Stomach (tissue), 8 donors: ENCODE measurements at regions not wholly inside any gene's neighbourhood (a gene's known extent, or its start where the extent isn't known, plus 50 kb on each side); places are given as distances from the start of the nearest gene placed in this dataset.
"Not testable (repeated sequence)": the region's sequence is repeated elsewhere in the genome, so short reads cannot be mapped to it uniquely, and the experiment has no call there.

ENCODE experiments used
- DNase-seq, 2 donors: peaks; one replicate each; pipeline versions ENCODE4 v3.0.0 to v3.0.0-alpha.2; 2013 to 2019
- H3K27ac ChIP-seq, 5 donors: fragments of 200-600 bp in 4 of 5; sonication (generic) in 4 of 5; one replicate each; pipeline ENCODE4 v1.5.1; 2013 to 2019; ENCODE audit warnings: mild to moderate bottlenecking in 1 of 5, moderate library complexity in 1 of 5
- H3K27me3 ChIP-seq, 3 donors: fragments of 200-600 bp; sonication (generic); one replicate each; pipeline ENCODE4 v1.5.1; 2017 to 2019; ENCODE audit warnings: mixed run types in 1 of 3
- H3K36me3 ChIP-seq, 4 donors: fragments of 200-600 bp; sonication (generic); 1 replicate in 3 of 4; 2 replicates in 1 of 4; pipeline ENCODE4 v1.5.1; 2016 to 2019
- H3K4me1 ChIP-seq, 4 donors: fragments of 200-600 bp; sonication (generic); one replicate each; pipeline ENCODE4 v1.5.1; 2016 to 2019
- H3K4me3 ChIP-seq, 4 donors: fragments of 200-600 bp; sonication (generic) in 3 of 4; one replicate each; pipeline ENCODE4 v1.5.1; 2016 to 2019; ENCODE audit warnings: mild to moderate bottlenecking in 1 of 4
- H3K9me3 ChIP-seq, 4 donors: fragments of 200-600 bp; sonication (generic); one replicate each; pipeline ENCODE4 v1.5.1; 2016 to 2019
- CTCF ChIP-seq, 7 experiments: fragments of 450-650 bp in 4 of 7; fragments of 200-600 bp in 3 of 7; sonication (generic) in 3 of 7; IDR thresholded peaks; one replicate each; pipeline ENCODE4 v1.5.1; 2016 to 2019; ENCODE audit warnings: antibody characterized with exemption in 7 of 7, control low read depth in 2 of 7, mild to moderate bottlenecking in 1 of 7
- EP300 ChIP-seq: sonication (generic); formaldehyde crosslinking; IDR thresholded peaks from one replicate; pipeline ENCODE4 v1.6.1; 2017; ENCODE audit warnings: antibody characterized with exemption
- POLR2A ChIP-seq, 4 donors: fragments of 450-650 bp; IDR thresholded peaks; one replicate each; pipeline ENCODE4 v1.6.1; 2016; ENCODE audit warnings: antibody characterized with exemption in 4 of 4, control low read depth in 2 of 4, mild to moderate bottlenecking in 1 of 4, moderate library complexity in 1 of 4
- POLR2AphosphoS5 ChIP-seq, 3 donors: sonication (generic); formaldehyde crosslinking; IDR thresholded peaks; one replicate each; pipeline ENCODE4 v1.6.1; 2016; ENCODE audit warnings: antibody characterized with exemption in 3 of 3
- WGBS, 5 donors: extraction: QIAGEN DNeasy Blood & Tissue Kit in 3 of 5; methylation state at CpG; one replicate each; pipeline versions ENCODE4 v1.1.5 to v1.1.7; 2013 to 2018; 5-methylcytosine and 5-hydroxymethylcytosine counted together
- intact Hi-C: fragments of 100-400 bp; cut with DNase I; formaldehyde crosslinking; loops from one replicate; pipeline ENCODE4 v1.15.1; 2023; ENCODE audit warnings: low total_unique reads
- donor health status: healthy with polysubstance abuse.
- donor health status: Bipolar disorder and iron deficiency.
- donor health status: healthy.

DNA sequence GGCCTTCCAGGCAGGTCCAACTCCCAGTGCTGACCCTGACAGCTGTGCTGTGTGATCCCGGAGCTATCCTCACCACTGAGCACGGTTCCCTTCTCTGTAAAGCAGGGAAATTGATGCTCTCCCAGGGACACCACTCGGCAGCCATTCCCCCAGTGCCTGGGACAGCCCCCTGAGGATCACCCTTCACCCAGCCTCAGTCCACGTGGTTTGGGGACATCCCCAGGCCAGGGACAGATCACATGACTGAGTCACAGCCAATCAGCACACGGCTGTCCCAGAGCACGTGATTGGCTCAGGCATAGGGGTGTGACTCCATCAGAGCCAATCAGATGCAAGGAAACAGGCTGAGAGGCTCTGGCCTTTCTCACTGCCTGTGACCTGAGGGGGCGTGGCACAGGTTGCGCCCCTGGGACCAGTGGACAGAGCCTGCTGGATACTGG, 68.8 kb upstream of the SFSWAP start:
- DNase-seq, result no peak
- Histone ChIP-seq H3K27ac (no peak overlapping the region), H3K9me3 (no peaks in the 10 kb centered on the region), H3K36me3 (no peaks in the 10 kb centered on the region), H3K27me3 (peaks cover 0 to 62% (median 17%) of the 10 kb centered on the region in 3 donors), H3K4me1 (no peaks in the 10 kb centered on the region), H3K4me3 (no peak overlapping the region)
- no peak for TF ChIP-seq CTCF (IDR thresholded peaks at IDR 0.05)
- no peak for TF ChIP-seq EP300
- no peak for TF ChIP-seq POLR2AphosphoS5 (IDR thresholded peaks at IDR 0.05)
- no peak for TF ChIP-seq POLR2A (IDR thresholded peaks at IDR 0.05)
- intact Hi-C loops, result no loop called here
- 65 to 80% (median 75%) methylated on average over 6 to 8 of the region's 8 CpGs for WGBS, 5 donors

DNA sequence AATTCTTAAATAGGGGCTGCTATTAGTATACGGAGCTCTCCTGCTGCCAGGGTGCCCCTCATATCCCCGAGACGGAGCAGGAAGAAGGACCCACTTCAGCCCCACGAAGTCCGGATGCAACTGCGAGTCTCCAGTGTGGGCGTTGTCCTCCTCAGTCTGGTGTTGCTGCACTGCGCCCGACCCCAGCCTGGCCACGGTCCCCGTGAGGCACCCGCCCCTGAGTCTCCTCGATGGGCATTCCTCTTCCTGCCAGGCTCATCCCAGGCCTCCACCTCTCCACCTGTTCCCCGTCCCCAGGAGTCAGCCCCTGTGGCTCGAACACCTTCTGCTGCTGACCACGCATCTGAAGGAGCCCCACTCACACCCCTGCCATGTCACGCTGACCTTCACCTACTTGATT, 68.1 kb upstream of the SFSWAP start:
- H3K27ac ChIP-seq, result no peak overlapping the region
- H3K9me3 ChIP-seq, result no peaks in the 10 kb centered on the region
- no peaks in the 10 kb centered on the region for H3K4me1 ChIP-seq
- DNase-seq, result no peak
- intact Hi-C loops, result no loop called here
- 84 to 93% (median 90%) methylated on average over 13 to 17 of the region's 17 CpGs for WGBS, 5 donors
- H3K4me3 ChIP-seq, result no peak overlapping the region
- H3K36me3 ChIP-seq, result no peaks in the 10 kb centered on the region
- H3K27me3 ChIP-seq, result peaks cover 0 to 61% (median 10%) of the 10 kb centered on the region in 3 donors
- TF ChIP-seq POLR2A (IDR thresholded peaks at IDR 0.05), result no peak
- no peak for TF ChIP-seq POLR2AphosphoS5 (IDR thresholded peaks at IDR 0.05)
- no peak for TF ChIP-seq CTCF (IDR thresholded peaks at IDR 0.05)
- TF ChIP-seq EP300, result no peak

- TF ChIP-seq EP300 (no peak), POLR2AphosphoS5 (IDR thresholded peaks at IDR 0.05) (no peak), CTCF (IDR thresholded peaks at IDR 0.05) (no peak), POLR2A (IDR thresholded peaks at IDR 0.05) (no peak)
- Histone ChIP-seq H3K27me3 (peaks cover 0 to 65% (median 8%) of the 10 kb centered on the region in 3 donors), H3K27ac (no peak overlapping the region), H3K36me3 (no peaks in the 10 kb centered on the region), H3K9me3 (no peaks in the 10 kb centered on the region), H3K4me1 (no peaks in the 10 kb centered on the region), H3K4me3 (no peak overlapping the region)
- DNase-seq, result no peak
- intact Hi-C loops, result no loop called here
- WGBS, 5 donors, result 27 to 52% (median 36%) methylated on average over 7 of the region's 7 CpGs
Measured at GRCh38 chr12:131643631-131644452, 67.0 kb upstream of the SFSWAP start.

- TF ChIP-seq EP300 (no peak), POLR2AphosphoS5 (IDR thresholded peaks at IDR 0.05) (no peak), POLR2A (IDR thresholded peaks at IDR 0.05) (no peak), CTCF (IDR thresholded peaks at IDR 0.05) (no peak)
- peaks cover 0 to 60% (median 3%) of the 10 kb centered on the region in 3 donors for H3K27me3 ChIP-seq
- no peak overlapping the region for H3K27ac ChIP-seq
- H3K9me3 ChIP-seq, result no peaks in the 10 kb centered on the region
- no peak for DNase-seq
- H3K36me3 ChIP-seq, result no peaks in the 10 kb centered on the region
- intact Hi-C loops, result no loop called here
- no peaks in the 10 kb centered on the region for H3K4me1 ChIP-seq
- 64 to 83% (median 67%) methylated on average over 1 of the region's 1 CpG; no CpG with 5 or more reads in 1 of the 5 donors for WGBS, 5 donors
- H3K4me3 ChIP-seq, result no peak overlapping the region
Measured at GRCh38 chr12:131644481-131644880, 66.4 kb upstream of the SFSWAP start.

DNA sequence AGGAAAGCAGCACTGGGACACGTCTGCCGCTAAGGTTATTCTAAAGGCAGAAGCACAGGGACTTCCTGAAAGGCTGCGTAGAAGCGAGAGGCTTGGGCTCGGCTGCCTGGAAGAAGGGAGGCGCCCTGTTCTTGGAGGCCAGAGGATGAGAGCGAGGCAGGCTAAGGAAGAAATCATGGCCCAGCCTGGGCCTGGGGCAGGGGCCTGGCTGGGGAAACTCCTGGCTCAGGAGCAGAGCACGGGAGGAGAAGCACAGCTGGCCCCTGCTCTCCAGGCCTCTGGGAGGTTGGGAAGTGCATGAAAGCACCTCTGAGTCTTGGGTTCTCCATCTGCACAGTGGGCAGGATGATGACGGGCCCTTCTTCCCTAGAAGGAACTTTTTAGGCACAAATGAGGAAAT, 66.0 kb upstream of the SFSWAP start:
- intact Hi-C loops, H3K27ac ChIP-seq, H3K4me1 ChIP-seq, H3K9me3 ChIP-seq, H3K4me3 ChIP-seq, DNase-seq, H3K36me3 ChIP-seq: not testable (repeated sequence)
- H3K27me3 ChIP-seq, result peaks cover 0 to 56% (median 0%) of the 10 kb centered on the region in 3 donors
- 64 to 76% (median 71%) methylated on average over 8 to 9 of the region's 9 CpGs for WGBS, 5 donors

- H3K36me3 ChIP-seq, result not testable (repeated sequence)
Measured at GRCh38 chr12:131645557-131645956, 65.3 kb upstream of the SFSWAP start.

DNA sequence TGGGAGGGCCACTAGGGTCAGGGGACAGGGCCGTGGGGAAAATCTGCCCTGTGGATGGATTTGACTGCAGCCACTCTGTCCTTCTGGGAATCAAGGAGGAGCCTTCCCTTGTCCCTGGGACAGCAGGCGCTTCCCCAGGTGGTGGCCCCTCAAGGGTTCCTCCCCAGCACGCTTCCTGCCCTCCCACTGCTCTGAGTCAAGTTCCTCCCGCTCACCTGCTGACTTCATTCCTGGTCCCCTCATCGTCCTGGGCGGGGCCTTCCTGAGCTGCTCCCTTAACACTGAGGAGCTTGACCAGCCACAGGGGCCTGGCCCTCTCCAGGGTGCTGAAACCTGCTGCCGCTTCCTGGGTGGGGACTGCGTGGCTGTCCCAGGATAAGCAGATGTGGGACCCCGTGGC, 64.4 kb upstream of the SFSWAP start:
- H3K4me1 ChIP-seq, H3K27ac ChIP-seq, DNase-seq, H3K36me3 ChIP-seq, H3K4me3 ChIP-seq, H3K9me3 ChIP-seq, intact Hi-C loops: not testable (repeated sequence)
- 9 to 29% (median 17%) methylated on average over 2 to 6 of the region's 9 CpGs; no CpG with 5 or more reads in 1 of the 5 donors for WGBS, 5 donors
- peaks cover 0 to 49% (median 0%) of the 10 kb centered on the region in 3 donors for H3K27me3 ChIP-seq

More at GRCh38 chr12:131645557-131645956, 65.3 kb upstream of the SFSWAP start:
- intact Hi-C loops, H3K9me3 ChIP-seq, DNase-seq, H3K4me1 ChIP-seq, H3K27ac ChIP-seq, H3K4me3 ChIP-seq: not testable (repeated sequence)
- WGBS, 5 donors, result 25 to 53% (median 44%) methylated on average over 7 to 10 of the region's 13 CpGs
- H3K27me3 ChIP-seq, result peaks cover 0 to 50% (median 0%) of the 10 kb centered on the region in 3 donors
